GM23338 (cell line): ENCODE measurements at regions not wholly inside any gene's neighbourhood (a gene's known extent, or its start where the extent isn't known, plus 50 kb on each side); places are given as distances from the start of the nearest gene placed in this dataset.

ENCODE experiments used
- ATAC-seq: fragments of 200-7000 bp; cut with Tn5 transposase; 3 replicates; pipeline ENCODE4 v1.9.1; 2020
- DNase-seq: peaks from one replicate; pipeline ENCODE4 v3.0.0-alpha.2; 2015; ENCODE audit warnings: low spot score
- H2AFZ ChIP-seq: fragments of 200-600 bp; sonication (generic); 2 replicates; pipeline ENCODE4 v1.8.0; 2016; ENCODE audit warnings: antibody characterized with exemption, mild to moderate bottlenecking, moderate library complexity
- H3F3A ChIP-seq: fragments of 200-600 bp; sonication (generic); replicated peaks from 2 replicates; pipeline ENCODE4 v1.8.0; 2017; ENCODE audit warnings: antibody characterized with exemption, mixed run types, low read depth
- H3K27ac ChIP-seq: fragments of 200-600 bp; sonication (generic); 2 replicates; pipeline ENCODE4 v1.6.1; 2016; ENCODE audit warnings: low read depth
- H3K27me3 ChIP-seq: fragments of 200-600 bp; sonication (generic); 2 replicates; pipeline ENCODE4 v1.8.0; 2016; ENCODE audit warnings: mild to moderate bottlenecking, mixed run types, moderate library complexity; ENCODE audit not compliant: insufficient read depth
- H3K36me3 ChIP-seq: fragments of 200-600 bp; sonication (generic); 2 replicates; pipeline ENCODE4 v1.8.0; 2016; ENCODE audit warnings: mild to moderate bottlenecking; ENCODE audit not compliant: insufficient read depth
- H3K4me1 ChIP-seq: fragments of 200-600 bp; sonication (generic); 2 replicates; pipeline ENCODE4 v1.8.0; 2016; ENCODE audit warnings: mild to moderate bottlenecking, moderate library complexity; ENCODE audit not compliant: insufficient read depth
- H3K4me2 ChIP-seq: fragments of 200-600 bp; sonication (generic); 2 replicates; pipeline ENCODE4 v1.7.1; 2017; ENCODE audit warnings: mixed run types
- H3K4me3 ChIP-seq: fragments of 200-600 bp; sonication (generic); 2 replicates; pipeline ENCODE4 v1.6.1; 2016; ENCODE audit warnings: mixed run types
- H3K79me2 ChIP-seq: fragments of 200-600 bp; sonication (generic); replicated peaks from 2 replicates; pipeline ENCODE4 v1.8.0; 2017; ENCODE audit warnings: mild to moderate bottlenecking; ENCODE audit not compliant: insufficient read depth
- H3K9me2 ChIP-seq: fragments of 200-600 bp; sonication (generic); 2 replicates; pipeline ENCODE4 v1.8.0; 2017; ENCODE audit not compliant: insufficient read depth
- H4K20me1 ChIP-seq: fragments of 200-600 bp; sonication (generic); replicated peaks from 2 replicates; pipeline ENCODE4 v1.8.0; 2017; ENCODE audit warnings: mild to moderate bottlenecking; ENCODE audit not compliant: insufficient read depth
- H3K27ac Mint-ChIP-seq: 2 replicates; pipeline ENCODE4 v1.8.0; 2020; ENCODE audit warnings: inconsistent platforms, mild to moderate bottlenecking, moderate library complexity, mixed read lengths
- H3K27me3 Mint-ChIP-seq: 3 replicates; pipeline ENCODE4 v1.8.0; 2022; ENCODE audit warnings: low read depth, mild to moderate bottlenecking, moderate library complexity, mixed read lengths, inconsistent platforms; ENCODE audit not compliant: insufficient read depth, poor library complexity
- H3K36me3 Mint-ChIP-seq: 3 replicates; pipeline ENCODE4 v1.8.0; 2021; ENCODE audit warnings: low read depth, mild to moderate bottlenecking, inconsistent platforms, moderate library complexity, mixed read lengths
- H3K4me1 Mint-ChIP-seq: 3 replicates; pipeline ENCODE4 v1.8.0; 2020; ENCODE audit warnings: mild to moderate bottlenecking, inconsistent platforms, mixed read lengths
- H3K4me3 Mint-ChIP-seq: 3 replicates; pipeline ENCODE4 v1.8.0; 2021; ENCODE audit warnings: moderate library complexity, mild to moderate bottlenecking, inconsistent platforms, mixed read lengths
- H3K9me3 Mint-ChIP-seq: 3 replicates; pipeline ENCODE4 v1.8.0; 2020; ENCODE audit warnings: moderate library complexity, mild to moderate bottlenecking, inconsistent platforms, mixed read lengths
- CREB1 ChIP-seq: fragments of 250-450 bp; sonication (Bioruptor Pico); IDR thresholded peaks from 2 replicates; pipeline ENCODE4 v1.5.0; 2020; ENCODE audit warnings: low read depth, mild to moderate bottlenecking, moderate library complexity
- EZH2 ChIP-seq: fragments of 200-600 bp; sonication (generic); IDR thresholded peaks from one replicate; pipeline ENCODE4 v1.8.0; 2017; ENCODE audit warnings: antibody characterized with exemption, mild to moderate bottlenecking, low read depth; ENCODE audit not compliant: unreplicated experiment
- EZH2phosphoT487 ChIP-seq: fragments of 200-600 bp; sonication (generic); IDR thresholded peaks from one replicate; pipeline ENCODE4 v1.8.1; 2018; ENCODE audit warnings: antibody characterized with exemption; ENCODE audit not compliant: unreplicated experiment
- JUNB ChIP-seq: IDR thresholded peaks from one replicate; pipeline ENCODE4 v1.6.1; 2016; ENCODE audit warnings: antibody characterized with exemption; ENCODE audit not compliant: unreplicated experiment
- NANOG ChIP-seq: IDR thresholded peaks from 2 replicates; pipeline ENCODE4 v1.6.1; 2016; ENCODE audit warnings: antibody characterized with exemption, borderline replicate concordance
- POLR2AphosphoS5 ChIP-seq: IDR thresholded peaks from 2 replicates; pipeline ENCODE4 v1.6.1; 2016; ENCODE audit warnings: antibody characterized with exemption, low read depth
- STAT1 ChIP-seq: IDR thresholded peaks from one replicate; pipeline ENCODE4 v1.6.1; 2016; ENCODE audit warnings: antibody characterized with exemption; ENCODE audit not compliant: unreplicated experiment
- ZNF114 ChIP-seq: fragments of 250-450 bp; sonication (Bioruptor Pico); IDR thresholded peaks from 2 replicates; pipeline ENCODE4 v1.5.0; 2020; ENCODE audit warnings: mild to moderate bottlenecking, moderate library complexity
- ZNF331 ChIP-seq: fragments of 250-450 bp; sonication (Bioruptor Pico); IDR thresholded peaks from 2 replicates; pipeline ENCODE4 v1.5.0; 2020; ENCODE audit warnings: low read depth, mild to moderate bottlenecking, moderate library complexity
- TF ChIP-seq, protein P1 (sequence below), 2 experiments: fragments of 200-600 bp in 1 of 2; sonication (generic) in 1 of 2; conservative IDR thresholded peaks; 2 replicates each; pipeline versions ENCODE4 v1.5.1 to v1.6.1; 2016 to 2017; ENCODE audit warnings: antibody characterized with exemption in 2 of 2, low read depth in 2 of 2, mild to moderate bottlenecking in 2 of 2, moderate library complexity in 1 of 2
- TF ChIP-seq, protein P2 (sequence below): IDR thresholded peaks from one replicate; pipeline ENCODE4 v1.6.1; 2018; ENCODE audit warnings: antibody characterized with exemption; ENCODE audit not compliant: unreplicated experiment
- TF ChIP-seq, protein P3 (sequence below): fragments of 250-450 bp; sonication (Bioruptor Pico); IDR thresholded peaks from 2 replicates; pipeline ENCODE4 v1.5.0; 2020; ENCODE audit warnings: mild to moderate bottlenecking, moderate library complexity
- TF ChIP-seq, protein P4 (sequence below): IDR thresholded peaks from 2 replicates; pipeline ENCODE4 v1.6.1; 2016; ENCODE audit warnings: antibody characterized with exemption

DNA sequence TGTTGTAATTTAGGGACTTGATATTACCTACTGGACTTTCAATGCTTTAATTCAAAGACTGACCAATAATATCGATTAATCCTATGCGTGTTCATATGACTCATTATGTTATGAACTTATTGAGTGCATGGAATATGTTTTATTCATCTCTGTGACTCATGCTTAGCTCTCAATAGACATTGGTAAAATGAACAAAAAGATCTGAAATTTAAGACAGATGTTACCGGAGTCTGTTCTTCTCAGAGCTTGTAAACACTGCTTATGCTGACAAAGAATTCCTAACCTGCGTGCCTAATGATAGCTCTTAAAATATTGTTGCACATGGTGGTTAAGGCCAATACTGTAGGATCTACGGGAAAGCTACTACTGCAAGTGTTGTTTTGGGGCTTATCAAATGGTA, 131.5 kb upstream of the ACBD5 start:
- no peak for ATAC-seq

More for the DNA sequence above, 131.5 kb upstream of the ACBD5 start:
- Histone ChIP-seq H3K27ac (no peak overlapping the region), H3K4me1 (no peaks in the 10 kb centered on the region), H3K36me3 (no peaks in the 10 kb centered on the region), H3F3A (no peaks in the 10 kb centered on the region), H3K4me3 (no peak overlapping the region), H3K27me3 (no peaks in the 10 kb centered on the region), H4K20me1 (no peaks in the 10 kb centered on the region), H3K4me2 (no peak overlapping the region), H2AFZ (no peak overlapping the region), H3K9me2 (no peaks in the 10 kb centered on the region), H3K79me2 (no peaks in the 10 kb centered on the region)
- H3K27me3 Mint-ChIP-seq: no peaks in the 10 kb centered on the region
- TF ChIP-seq, protein P1, sequence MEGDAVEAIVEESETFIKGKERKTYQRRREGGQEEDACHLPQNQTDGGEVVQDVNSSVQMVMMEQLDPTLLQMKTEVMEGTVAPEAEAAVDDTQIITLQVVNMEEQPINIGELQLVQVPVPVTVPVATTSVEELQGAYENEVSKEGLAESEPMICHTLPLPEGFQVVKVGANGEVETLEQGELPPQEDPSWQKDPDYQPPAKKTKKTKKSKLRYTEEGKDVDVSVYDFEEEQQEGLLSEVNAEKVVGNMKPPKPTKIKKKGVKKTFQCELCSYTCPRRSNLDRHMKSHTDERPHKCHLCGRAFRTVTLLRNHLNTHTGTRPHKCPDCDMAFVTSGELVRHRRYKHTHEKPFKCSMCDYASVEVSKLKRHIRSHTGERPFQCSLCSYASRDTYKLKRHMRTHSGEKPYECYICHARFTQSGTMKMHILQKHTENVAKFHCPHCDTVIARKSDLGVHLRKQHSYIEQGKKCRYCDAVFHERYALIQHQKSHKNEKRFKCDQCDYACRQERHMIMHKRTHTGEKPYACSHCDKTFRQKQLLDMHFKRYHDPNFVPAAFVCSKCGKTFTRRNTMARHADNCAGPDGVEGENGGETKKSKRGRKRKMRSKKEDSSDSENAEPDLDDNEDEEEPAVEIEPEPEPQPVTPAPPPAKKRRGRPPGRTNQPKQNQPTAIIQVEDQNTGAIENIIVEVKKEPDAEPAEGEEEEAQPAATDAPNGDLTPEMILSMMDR (conservative IDR thresholded peaks at IDR 0.05; ENCODE audit: low read depth in 2 of 2): no peak
- TF ChIP-seq CREB1 (CRISPR knock-in tag): no peak
- TF ChIP-seq, protein P2, sequence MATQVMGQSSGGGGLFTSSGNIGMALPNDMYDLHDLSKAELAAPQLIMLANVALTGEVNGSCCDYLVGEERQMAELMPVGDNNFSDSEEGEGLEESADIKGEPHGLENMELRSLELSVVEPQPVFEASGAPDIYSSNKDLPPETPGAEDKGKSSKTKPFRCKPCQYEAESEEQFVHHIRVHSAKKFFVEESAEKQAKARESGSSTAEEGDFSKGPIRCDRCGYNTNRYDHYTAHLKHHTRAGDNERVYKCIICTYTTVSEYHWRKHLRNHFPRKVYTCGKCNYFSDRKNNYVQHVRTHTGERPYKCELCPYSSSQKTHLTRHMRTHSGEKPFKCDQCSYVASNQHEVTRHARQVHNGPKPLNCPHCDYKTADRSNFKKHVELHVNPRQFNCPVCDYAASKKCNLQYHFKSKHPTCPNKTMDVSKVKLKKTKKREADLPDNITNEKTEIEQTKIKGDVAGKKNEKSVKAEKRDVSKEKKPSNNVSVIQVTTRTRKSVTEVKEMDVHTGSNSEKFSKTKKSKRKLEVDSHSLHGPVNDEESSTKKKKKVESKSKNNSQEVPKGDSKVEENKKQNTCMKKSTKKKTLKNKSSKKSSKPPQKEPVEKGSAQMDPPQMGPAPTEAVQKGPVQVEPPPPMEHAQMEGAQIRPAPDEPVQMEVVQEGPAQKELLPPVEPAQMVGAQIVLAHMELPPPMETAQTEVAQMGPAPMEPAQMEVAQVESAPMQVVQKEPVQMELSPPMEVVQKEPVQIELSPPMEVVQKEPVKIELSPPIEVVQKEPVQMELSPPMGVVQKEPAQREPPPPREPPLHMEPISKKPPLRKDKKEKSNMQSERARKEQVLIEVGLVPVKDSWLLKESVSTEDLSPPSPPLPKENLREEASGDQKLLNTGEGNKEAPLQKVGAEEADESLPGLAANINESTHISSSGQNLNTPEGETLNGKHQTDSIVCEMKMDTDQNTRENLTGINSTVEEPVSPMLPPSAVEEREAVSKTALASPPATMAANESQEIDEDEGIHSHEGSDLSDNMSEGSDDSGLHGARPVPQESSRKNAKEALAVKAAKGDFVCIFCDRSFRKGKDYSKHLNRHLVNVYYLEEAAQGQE: no peak
- no peak for TF ChIP-seq ZNF114 (CRISPR knock-in tag)
- TF ChIP-seq ZNF331: no peak
- TF ChIP-seq, protein P3, sequence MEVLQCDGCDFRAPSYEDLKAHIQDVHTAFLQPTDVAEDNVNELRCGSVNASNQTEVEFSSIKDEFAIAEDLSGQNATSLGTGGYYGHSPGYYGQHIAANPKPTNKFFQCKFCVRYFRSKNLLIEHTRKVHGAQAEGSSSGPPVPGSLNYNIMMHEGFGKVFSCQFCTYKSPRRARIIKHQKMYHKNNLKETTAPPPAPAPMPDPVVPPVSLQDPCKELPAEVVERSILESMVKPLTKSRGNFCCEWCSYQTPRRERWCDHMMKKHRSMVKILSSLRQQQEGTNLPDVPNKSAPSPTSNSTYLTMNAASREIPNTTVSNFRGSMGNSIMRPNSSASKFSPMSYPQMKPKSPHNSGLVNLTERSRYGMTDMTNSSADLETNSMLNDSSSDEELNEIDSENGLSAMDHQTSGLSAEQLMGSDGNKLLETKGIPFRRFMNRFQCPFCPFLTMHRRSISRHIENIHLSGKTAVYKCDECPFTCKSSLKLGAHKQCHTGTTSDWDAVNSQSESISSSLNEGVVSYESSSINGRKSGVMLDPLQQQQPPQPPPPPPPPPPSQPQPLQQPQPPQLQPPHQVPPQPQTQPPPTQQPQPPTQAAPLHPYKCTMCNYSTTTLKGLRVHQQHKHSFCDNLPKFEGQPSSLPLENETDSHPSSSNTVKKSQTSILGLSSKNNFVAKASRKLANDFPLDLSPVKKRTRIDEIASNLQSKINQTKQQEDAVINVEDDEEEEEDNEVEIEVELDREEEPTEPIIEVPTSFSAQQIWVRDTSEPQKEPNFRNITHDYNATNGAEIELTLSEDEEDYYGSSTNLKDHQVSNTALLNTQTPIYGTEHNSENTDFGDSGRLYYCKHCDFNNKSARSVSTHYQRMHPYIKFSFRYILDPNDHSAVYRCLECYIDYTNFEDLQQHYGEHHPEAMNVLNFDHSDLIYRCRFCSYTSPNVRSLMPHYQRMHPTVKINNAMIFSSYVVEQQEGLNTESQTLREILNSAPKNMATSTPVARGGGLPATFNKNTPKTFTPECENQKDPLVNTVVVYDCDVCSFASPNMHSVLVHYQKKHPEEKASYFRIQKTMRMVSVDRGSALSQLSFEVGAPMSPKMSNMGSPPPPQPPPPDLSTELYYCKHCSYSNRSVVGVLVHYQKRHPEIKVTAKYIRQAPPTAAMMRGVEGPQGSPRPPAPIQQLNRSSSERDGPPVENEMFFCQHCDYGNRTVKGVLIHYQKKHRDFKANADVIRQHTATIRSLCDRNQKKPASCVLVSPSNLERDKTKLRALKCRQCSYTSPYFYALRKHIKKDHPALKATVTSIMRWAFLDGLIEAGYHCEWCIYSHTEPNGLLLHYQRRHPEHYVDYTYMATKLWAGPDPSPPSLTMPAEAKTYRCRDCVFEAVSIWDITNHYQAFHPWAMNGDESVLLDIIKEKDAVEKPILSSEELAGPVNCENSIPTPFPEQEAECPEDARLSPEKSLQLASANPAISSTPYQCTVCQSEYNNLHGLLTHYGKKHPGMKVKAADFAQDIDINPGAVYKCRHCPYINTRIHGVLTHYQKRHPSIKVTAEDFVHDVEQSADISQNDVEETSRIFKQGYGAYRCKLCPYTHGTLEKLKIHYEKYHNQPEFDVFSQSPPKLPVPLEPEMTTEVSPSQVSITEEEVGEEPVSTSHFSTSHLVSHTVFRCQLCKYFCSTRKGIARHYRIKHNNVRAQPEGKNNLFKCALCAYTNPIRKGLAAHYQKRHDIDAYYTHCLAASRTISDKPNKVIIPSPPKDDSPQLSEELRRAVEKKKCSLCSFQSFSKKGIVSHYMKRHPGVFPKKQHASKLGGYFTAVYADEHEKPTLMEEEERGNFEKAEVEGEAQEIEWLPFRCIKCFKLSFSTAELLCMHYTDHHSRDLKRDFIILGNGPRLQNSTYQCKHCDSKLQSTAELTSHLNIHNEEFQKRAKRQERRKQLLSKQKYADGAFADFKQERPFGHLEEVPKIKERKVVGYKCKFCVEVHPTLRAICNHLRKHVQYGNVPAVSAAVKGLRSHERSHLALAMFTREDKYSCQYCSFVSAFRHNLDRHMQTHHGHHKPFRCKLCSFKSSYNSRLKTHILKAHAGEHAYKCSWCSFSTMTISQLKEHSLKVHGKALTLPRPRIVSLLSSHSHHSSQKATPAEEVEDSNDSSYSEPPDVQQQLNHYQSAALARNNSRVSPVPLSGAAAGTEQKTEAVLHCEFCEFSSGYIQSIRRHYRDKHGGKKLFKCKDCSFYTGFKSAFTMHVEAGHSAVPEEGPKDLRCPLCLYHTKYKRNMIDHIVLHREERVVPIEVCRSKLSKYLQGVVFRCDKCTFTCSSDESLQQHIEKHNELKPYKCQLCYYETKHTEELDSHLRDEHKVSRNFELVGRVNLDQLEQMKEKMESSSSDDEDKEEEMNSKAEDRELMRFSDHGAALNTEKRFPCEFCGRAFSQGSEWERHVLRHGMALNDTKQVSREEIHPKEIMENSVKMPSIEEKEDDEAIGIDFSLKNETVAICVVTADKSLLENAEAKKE: no peak
- TF ChIP-seq JUNB: no peak
- no peak for TF ChIP-seq NANOG
- TF ChIP-seq, protein P4, sequence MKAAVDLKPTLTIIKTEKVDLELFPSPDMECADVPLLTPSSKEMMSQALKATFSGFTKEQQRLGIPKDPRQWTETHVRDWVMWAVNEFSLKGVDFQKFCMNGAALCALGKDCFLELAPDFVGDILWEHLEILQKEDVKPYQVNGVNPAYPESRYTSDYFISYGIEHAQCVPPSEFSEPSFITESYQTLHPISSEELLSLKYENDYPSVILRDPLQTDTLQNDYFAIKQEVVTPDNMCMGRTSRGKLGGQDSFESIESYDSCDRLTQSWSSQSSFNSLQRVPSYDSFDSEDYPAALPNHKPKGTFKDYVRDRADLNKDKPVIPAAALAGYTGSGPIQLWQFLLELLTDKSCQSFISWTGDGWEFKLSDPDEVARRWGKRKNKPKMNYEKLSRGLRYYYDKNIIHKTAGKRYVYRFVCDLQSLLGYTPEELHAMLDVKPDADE: no peak
- no peak for TF ChIP-seq EZH2
- TF ChIP-seq STAT1: no peak
- TF ChIP-seq EZH2phosphoT487: no peak
- no peak for TF ChIP-seq POLR2AphosphoS5
- no peak overlapping the region for H3K4me3 Mint-ChIP-seq
- H3K9me3 Mint-ChIP-seq: no peaks in the 10 kb centered on the region
- H3K36me3 Mint-ChIP-seq: no peaks in the 10 kb centered on the region
- no peak for DNase-seq
- no peaks in the 10 kb centered on the region for H3K4me1 Mint-ChIP-seq
- H3K27ac Mint-ChIP-seq: no peak overlapping the region
